ENCODE measurements at regions not wholly inside any gene's neighbourhood (a gene's known extent, or its start where the extent isn't known, plus 50 kb on each side); places are given as distances from the start of the nearest gene placed in this dataset.

DNA sequence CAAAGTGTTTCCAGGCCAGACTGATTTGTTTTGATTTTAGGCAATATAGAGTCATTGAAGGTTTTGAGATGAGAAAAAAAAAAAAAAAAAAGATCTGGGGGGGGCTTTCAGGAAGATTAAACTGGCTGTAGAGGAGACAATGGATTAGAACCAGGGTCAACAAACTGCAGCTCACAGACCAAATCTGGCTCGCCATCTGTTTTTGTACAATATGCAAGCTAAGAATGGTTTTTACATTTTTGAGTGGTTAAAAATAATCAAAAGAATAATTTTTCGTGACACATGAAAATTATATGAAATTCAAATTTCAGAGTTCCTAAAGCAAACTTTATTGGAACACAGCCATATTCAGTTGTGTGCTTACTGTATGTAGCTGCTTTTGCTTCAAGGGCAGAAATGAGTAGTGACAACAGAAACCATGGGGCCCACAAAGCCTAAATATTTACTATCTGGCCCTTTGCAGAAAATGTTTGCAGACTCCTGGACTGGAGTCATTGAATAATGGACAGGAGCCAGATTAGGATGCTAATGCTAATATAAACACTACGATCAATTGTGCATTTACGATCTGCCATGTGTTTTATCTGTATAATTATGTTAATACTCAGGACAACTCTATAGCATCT, 375.7 kb upstream of the DAB1 start:
- DNase-seq (ENCODE audit: low spot score), result no peak

DNA sequence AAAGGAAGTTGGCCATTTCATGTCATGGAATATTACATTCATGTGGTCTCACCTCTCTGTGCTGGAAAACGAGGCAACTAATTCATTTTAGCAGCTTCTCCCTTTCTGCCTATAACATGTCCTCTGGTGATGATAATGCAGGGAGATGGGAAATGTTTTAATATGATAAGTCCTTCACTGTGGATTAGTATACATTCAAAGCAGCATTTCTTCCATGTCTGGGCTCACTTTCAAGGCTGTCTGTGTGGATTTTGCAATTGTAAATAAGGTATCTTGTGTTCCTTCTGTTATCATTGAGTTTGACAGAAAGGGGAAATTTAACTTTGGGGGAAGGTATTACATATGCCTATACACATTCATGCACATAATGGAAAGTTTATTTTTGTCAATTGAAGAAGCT, 374.7 kb upstream of the DAB1 start:
- DNase-seq (ENCODE audit: low spot score), result no peak

DNA sequence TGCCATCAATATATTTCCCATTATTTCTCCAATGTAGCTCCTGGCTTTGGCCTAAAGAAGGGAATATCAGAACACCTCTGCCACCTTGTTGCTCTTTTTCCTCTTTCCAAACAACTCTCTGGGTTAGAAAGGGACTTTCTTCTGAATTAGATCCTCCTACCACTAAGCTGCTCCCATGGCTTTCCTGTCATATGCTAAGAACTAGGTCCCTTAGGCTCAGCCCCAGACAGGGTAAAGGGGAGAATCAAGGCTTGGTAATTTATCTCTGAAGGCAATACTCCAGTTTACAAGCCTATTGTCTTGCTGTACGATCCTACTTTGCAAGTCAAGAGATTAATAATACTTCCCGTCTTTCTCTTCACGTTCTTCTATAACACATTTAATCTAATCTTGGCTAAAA, 373.2 kb upstream of the DAB1 start:
- no peak for DNase-seq (ENCODE audit: low spot score)

DNA sequence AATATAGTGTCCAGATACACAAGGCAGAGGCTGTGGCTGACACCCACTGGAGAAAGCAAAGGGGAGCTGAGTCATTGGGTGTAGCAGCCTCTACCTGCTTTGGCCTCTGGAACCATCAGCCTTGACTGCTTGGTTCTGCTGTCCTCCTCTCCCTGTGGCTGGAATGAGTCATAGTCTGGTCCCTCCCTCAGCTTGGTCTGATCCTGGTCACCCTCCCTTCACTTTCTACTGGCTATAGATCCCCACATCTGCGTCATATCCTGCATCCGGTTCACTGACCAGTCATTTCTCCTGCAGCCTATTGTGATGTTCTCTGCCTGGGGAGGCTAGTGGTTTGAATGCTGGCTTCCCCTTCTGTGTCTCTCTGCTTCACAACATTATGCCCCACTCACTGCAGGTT, 372.8 kb upstream of the DAB1 start:
- DNase-seq (ENCODE audit: low spot score), result peak; percentile 51

DNA sequence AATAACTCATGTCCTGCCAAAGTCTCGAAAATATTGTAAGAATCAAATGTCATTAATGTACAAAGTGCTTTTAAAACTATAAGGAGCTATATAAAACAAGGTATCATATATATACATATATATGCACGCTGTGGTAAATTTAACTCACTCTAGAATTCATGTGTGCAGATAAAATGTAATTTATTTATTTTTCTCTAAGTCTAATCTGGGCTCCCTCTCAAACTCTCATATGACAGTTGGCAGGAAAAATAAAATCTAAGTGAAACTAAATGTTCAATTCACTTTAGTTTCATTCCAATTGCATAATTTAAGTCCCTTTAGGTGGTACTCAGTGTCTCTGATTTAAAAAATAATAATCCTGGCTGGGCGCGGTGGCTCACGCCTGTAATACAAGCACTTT, 372.0 kb upstream of the DAB1 start:
- DNase-seq (ENCODE audit: low spot score), result no peak

DNA sequence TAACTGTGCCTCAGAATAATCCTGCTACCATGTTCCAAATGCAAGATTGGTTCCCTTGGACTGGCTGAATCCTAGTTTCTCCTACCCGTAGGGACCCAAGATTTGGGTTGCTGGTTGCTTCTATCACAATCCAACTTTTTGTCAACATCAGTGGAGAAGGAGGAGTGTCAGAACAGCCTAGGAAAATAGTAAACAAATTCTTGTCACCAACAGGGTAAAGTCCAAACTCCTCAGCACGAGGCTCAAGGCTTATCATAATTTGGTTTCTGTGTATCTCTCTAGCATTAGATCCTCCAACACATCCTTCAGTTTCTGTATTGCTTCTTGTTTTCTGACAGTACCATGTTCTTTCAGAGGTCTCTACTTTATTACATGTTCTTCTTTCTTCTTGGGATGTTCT, 370.2 kb upstream of the DAB1 start:
- no peak for DNase-seq (ENCODE audit: low spot score)

DNA sequence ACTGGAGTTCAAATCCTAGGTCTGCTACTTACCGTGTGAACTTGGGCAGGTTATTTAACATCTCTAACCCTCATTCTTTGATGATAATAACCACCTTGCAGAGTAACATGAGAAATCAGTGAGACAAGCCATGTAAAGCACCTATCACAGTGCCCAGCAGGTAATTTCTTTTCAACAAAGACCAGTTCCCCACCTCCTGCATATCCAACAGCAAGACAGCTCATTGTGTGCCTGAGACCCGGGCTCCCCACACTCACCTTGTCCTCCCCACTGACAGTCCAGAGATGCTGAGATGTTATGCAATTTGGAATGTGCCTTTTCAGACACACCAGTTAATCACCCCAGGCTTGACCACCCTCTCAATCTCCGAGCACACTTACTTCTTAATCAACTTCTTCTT, 367.6 kb upstream of the DAB1 start:
- no peak for DNase-seq (ENCODE audit: low spot score)

DNA sequence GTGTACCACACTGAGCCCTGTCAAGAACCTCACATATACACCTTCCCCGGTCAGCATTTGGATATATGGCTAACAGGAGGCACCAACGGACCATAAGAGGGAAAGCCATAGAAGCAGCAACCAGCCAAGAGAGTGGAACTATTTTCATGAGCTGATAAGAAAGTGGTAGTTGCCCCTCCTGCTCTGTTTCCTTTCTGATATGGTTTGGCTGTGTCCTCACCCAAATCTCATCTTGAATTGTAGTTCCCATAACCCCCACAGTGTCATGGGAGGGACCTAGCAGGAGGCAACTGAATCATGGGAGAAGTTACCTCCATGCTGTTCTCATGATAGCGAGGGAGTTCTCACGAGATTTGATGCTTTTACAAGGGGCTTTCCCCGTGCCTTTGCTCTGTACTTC, 366.1 kb upstream of the DAB1 start:
- no peak for DNase-seq (ENCODE audit: low spot score)

DNA sequence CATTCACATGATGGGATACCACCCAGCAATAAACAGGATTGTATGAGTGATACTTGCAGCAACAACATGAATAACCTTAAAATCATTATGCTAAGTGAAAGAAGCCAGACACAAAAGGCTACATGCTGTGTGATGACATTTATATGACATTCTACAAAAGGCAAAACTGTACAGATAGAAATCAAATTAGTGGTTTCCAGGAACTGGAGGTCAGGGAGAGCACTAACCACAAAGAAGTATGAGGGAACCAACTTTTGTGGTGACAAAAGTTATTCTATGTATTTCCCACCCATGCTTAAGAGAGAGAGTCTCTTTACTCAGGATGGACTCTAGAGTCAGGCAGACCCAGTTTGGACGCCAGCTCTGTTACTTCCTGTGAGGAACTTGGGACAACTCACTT, 364.5 kb upstream of the DAB1 start:
- DNase-seq (ENCODE audit: low spot score), result no peak

DNA sequence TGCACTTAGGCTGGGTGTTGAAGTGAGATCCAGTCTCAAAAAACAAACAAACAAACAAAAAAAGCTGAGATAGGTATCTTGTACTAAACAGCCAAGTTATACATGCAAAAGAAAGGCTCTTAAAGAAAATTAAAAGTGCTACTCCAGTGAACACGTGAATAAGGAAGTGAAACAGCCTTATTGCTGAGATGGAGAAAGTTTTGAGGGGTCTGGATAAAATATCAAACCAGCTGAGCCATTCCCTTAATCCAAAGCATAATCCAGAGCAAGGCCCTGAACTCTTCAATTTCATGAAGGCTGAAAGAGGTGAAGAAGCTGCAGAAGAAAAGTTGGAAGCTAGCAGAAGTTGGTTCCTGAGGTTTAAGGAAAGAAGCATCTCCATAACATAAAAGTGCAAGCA, 360.5 kb upstream of the DAB1 start:
- no peak for DNase-seq (ENCODE audit: low spot score)

DNA sequence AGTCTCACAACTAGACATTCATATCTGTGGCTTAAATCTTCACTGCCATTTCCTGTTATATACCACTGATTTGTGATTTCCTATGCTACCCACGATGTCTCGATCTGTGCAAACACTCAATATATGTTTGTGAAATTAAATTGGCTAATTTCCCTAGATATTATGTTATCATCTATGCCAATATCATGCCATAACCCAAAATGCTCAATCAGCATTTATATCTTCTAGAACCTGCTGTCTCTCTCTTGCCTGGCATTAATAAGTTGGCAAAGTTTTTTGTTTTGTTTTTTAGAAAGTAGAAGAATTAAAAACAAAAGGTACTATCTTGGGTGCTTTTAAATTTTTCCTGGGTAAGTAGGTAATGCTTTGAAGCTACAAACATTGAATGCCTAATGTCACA, 358.5 kb upstream of the DAB1 start:
- no peak for DNase-seq (ENCODE audit: low spot score)

DNA sequence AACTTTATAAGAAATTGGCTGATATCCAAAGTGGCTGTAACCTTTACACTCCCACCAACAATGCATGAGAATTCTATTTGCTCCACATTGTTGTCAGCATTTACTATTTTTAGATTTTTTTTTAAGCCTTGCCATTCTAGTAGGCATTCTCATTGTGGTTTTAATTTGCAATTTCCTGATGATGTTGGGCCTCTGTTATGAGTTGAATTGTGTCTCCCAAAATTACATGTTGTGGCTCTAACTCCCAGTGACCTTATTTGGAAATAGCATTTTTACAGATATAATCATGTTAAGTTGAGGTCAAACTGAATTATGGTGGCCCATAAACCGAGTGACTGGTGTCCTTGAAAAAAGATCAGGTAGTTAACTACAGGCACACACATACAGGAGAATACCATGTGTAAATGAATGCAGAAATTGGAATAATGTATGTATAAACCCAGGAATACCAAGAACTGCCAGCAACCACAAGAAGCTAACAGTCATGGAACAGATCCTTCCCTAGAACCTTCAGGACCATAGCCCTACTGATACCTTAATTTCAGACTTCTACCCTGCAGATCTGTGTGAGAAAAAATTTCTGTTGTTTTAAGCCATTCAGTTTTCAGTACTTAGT, 348.8 kb upstream of the DAB1 start:
- DNase-seq (ENCODE audit: low spot score), result no peak

DNA sequence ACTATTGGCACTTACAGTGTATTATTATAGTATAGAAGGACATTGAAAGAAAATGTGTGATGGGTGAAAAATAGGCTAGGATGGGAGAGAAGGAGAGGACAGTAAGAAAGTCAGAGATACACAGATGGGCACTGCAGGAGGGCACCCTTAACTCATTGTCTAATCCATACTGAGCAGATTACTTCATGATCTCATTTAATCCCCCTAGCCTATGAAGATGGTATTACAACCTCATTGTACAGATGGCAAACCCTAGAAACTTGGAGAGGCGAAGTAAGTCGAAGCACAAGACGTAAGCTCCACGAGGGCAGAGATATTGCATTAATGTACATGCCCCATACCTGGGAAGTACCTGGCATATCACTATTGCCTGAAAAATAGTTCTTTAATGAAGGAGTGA, 346.9 kb upstream of the DAB1 start:
- peak; percentile 2 for DNase-seq (ENCODE audit: low spot score)

DNA sequence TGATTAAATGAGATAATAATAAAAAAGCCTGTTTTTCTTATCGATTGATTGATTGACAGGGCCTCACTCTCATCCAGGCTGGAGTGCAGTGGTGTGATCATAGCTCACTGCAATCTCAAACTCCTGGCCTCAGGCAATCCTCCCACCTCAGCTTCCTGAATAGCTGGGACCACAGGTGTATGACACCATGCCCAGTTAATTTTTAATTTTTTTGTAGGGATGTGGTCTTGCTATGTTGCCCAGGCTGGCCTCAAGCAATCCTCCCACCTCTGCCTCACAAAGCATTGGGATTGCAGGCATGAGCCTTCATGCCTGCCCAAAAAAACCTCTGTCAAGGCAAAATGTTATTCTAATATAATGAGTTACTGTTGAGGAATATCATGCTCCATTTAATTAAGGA, 346.4 kb upstream of the DAB1 start:
- DNase-seq (ENCODE audit: low spot score), result no peak

DNA sequence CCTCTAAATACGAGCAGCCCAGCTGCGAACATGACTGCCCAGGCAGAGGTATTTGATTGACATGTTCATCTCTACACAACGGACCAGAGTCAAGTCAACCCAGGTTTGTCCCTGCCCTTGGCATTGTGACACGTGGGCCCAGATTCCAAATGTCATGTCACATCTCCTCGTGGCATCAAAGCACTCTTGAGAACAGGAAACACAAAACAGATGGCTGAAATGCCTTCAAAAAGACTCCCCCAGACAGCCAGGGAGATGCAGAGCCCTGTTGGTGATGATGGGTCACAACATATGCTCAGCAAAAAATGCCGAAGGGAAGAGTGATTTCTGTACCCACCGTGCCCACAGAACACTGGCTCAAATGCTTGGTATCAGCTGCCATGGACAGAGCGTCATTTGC, 337.8 kb upstream of the DAB1 start:
- no peak for DNase-seq (ENCODE audit: low spot score)

DNA sequence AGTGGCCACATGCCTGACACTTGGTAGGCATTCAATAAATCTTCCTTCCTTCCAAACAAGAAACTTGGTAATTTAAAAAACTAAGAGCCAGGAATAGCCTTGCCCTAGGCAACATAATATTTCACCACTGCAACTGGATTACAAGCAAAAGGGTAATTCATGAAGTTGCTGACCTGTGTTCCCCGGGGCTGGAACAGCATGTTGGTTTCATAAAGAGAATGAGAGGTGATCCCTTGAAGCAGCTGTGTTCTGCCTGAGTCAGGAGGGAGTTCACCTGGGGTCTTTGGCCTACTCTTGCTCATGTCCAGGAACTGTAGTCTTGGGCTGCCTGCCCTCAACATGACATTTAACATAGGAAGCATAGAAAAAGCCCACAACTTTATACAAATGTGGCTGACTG, 329.0 kb upstream of the DAB1 start:
- no peak for DNase-seq (ENCODE audit: low spot score)

DNA sequence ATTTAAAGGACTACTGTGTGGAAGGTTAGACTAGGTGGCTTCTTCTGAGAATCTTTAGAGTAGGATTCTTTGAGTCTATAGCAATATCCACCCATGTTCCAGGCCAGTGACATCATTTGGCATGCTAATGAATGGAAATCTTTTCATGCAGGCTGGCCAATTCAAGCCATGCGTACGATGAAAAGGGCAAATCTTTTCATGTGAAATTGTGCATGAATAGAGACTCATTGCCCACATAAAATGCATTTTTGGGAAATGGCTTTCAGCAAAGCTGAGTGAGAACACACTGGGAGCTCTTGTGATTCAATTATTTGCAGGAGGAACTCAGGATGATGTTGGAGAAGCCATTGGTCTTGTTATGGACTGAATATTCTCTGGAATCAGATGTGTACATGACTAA, 324.9 kb upstream of the DAB1 start:
- no peak for DNase-seq (ENCODE audit: low spot score)

DNA sequence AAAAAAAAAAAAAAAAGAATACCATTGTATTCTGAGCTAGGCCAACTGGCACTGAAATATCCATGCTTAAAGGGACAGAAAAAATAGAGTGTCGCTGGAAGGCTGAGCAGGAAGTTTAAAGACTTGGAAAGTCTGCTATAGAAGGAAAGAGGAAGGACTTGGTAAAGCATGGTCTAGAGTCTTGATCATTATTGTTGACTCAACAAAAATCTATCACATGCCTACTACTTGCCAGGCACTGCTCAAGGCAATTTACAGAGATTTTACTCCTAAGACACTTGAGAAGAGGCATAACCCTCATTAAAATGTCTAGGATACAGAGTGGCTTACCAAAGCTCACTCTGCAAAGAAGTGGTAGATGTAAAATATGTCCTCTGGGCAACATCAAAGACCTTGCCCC, 324.0 kb upstream of the DAB1 start:
- DNase-seq (ENCODE audit: low spot score), result no peak

DNA sequence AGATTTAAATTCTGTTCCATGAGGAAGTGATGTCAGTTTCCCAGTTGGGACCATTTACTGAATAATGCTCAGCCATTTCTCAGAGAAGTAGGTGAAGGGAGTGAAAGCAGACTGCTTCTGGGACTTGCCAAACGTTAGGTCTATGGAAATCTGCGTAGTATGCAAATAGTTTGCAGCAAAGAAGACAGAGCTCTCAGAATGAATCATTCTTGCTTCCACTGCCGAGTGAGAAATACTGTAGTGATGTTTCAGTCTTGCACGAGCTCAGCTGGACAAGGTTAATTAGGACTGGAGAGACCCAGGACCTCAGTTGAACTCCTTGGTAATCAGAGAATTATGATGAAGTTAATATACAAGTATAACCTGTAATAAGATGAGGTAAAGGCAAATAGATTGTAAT, 317.7 kb upstream of the DAB1 start:
- DNase-seq (ENCODE audit: low spot score), result no peak

DNA sequence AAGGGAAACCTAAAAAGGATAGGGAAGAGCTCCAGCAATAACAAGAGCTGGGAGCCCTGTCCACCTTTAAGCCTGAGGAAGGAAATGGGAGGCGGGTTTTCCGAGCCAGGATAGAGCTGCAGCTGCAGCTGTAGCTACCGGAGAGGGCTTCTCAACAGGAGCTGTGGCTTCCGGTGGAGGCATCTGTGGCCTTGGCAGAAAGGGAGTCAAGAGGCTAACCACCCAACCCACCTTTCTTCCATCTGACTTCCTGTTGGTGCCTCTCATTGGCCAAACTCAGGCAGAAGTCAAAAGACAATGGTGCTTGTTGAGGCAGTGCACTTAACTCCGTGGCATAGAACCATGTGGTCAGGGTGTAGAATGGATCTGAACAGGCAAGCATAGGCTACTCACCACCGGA, 313.1 kb upstream of the DAB1 start:
- no peak for DNase-seq (ENCODE audit: low spot score)

DNA sequence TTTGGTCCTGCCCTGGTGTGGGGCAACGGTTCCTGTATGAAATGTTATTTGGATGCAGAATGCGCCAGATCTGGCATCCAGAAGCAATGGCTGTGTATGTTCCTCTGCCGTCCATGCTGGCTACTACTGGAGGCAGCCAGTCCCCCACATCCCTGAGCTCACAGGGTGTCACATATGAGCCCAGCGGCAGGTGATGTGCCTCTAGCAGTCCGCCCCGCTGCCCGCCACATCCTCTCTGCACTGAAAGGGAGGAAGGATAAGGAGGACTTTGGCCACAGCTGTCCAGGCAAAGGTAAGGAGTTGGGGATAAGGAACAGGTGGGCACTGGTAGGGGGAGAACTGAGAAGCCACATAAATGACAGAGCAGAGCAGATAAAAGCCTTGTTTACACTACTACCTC, 305.3 kb upstream of the DAB1 start:
- DNase-seq (ENCODE audit: low spot score), result no peak

DNA sequence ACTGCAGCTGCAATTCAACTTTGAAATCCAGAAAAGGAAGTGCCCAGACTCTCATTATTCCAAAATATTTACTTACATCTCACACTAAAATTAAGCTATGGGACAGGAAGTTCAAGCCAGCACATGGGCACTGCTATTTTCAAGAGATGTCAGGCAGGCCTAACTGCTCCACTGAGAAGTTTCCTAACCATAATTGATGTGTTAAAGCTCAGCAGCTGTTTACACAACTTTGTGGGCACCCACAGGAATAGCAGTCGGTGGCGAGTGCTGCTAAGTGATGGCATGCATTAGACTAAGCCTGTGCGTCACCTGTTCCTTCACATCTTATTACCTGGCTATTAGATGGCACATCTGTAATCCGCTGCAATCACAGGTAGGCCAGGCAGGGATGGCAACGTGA, 303.3 kb upstream of the DAB1 start:
- DNase-seq (ENCODE audit: low spot score), result no peak

DNA sequence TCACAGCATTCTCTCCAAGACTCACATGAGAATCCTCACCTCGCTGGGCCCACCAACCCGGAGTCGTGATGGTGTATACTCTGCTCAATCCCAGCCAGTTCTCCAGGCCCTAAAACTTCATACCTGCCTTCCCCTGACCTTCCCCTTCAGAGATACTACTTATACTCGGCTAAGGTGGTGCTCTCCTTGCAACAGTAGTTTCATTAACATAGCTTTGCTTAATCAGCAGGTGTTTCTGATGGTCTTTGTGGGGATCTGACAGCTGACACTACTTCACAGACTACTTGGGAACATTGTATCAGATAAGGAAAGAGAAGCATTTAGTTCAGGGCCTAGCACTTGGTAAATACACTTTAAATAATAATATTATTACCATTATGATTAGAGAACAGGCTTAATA, 301.5 kb upstream of the DAB1 start:
- DNase-seq (ENCODE audit: low spot score), result no peak

DNA sequence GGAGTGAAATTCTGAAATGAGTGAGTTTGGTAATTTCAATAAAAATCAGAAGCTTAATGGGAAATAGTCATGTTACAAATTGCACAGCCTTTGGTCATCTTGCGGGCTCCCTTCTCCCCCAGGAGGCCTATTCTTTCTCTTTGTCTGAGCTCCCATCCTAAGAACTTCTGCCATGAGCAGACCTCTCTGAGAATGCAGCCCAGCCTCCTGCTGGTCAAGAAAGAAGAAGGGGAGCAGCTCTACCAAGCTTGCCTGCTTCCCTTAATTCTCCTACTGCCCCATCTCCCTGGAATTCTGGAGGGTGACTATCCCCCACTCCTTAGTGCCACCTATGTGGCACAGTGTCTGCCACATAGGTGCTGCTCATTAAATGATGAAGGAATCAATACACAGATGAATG, 300.7 kb upstream of the DAB1 start:
- DNase-seq (ENCODE audit: low spot score), result no peak
